KBM-7 (cell line): ENCODE measurements at regions not wholly inside any gene's neighbourhood (a gene's known extent, or its start where the extent isn't known, plus 50 kb on each side); places are given as distances from the start of the nearest gene placed in this dataset.
"Not testable (repeated sequence)": the region's sequence is repeated elsewhere in the genome, so short reads cannot be mapped to it uniquely, and the experiment has no call there.

Source experiments
- DNase-seq: peaks from one replicate; pipeline ENCODE4 v3.0.0-alpha.2; 2015
- in situ Hi-C: fragments of 300-500 bp; cut with MboI; formaldehyde crosslinking; loops from 2 replicates; pipeline ENCODE4 v1.14.3; 2020; ENCODE audit warnings: low sequenced_read_pairs, low pct_unique_long_range_greater_than_20kb, mixed read lengths

GRCh38 chr2:237229905-237230304 is 144.2 kb downstream of the COPS8 start:
- DNase-seq, result no peak
- in situ Hi-C loops, result no loop called here

DNA sequence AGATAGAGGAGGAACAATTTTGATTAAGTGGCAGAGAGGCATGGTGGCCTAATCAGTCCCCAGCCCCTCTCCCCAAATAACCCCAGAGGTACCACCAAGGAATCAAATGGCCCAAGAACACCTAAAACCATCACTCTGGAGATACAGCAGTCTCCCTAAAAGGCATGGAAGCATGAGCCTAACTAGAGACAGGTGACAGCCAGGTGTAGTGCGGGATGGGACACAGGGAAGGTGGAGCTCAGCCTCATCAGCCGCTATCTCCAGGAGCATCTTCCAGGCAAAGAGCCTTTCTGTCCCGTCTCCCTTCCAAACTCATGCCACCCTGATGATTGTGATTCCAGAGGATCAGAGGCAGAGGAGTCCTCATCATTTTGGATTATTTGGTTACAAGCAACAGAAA is 144.7 kb downstream of the COPS8 start:
- DNase-seq, result no peak
- in situ Hi-C loops, result no loop called here

- DNase-seq, result no peak
- in situ Hi-C loops, result no loop called here
These were observed 145.9 kb downstream of the COPS8 start for GRCh38 chr2:237231593-237231992.

DNA sequence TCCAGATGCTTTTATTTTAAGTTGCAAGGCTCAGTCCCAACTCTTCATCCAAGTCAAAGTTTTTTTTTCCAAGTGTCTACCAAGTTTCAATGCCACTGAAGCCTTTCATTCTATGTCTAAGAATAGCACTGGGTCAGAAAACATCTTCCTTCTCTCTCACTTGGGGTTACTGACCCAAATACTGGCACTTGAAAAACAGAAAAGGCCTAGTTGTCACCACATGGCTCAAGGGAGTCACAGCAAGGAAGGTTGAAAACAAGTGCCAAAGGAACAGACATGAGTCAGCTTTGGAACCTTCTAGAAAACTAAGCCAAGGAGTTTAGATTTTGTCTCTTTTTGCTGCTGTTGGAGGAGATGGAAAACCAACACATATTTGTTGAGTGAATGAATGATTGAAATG is 146.5 kb downstream of the COPS8 start:
- in situ Hi-C loops, result no loop called here

GRCh38 chr2:237234268-237234667 is 148.6 kb downstream of the COPS8 start:
- no peak for DNase-seq
- in situ Hi-C loops, result no loop called here

More for the DNA sequence above, 146.5 kb downstream of the COPS8 start:
- no peak for DNase-seq

GRCh38 chr2:237235383-237236095 is 149.8 kb downstream of the COPS8 start:
- in situ Hi-C loops, result no loop called here
- DNase-seq, result no peak

- in situ Hi-C loops, result no loop called here
- DNase-seq, result no peak
These were observed 150.5 kb downstream of the COPS8 start for GRCh38 chr2:237236188-237236587.

- no peak for DNase-seq
- in situ Hi-C loops, result no loop called here
These were observed 152.6 kb downstream of the COPS8 start for GRCh38 chr2:237238249-237238648.

DNA sequence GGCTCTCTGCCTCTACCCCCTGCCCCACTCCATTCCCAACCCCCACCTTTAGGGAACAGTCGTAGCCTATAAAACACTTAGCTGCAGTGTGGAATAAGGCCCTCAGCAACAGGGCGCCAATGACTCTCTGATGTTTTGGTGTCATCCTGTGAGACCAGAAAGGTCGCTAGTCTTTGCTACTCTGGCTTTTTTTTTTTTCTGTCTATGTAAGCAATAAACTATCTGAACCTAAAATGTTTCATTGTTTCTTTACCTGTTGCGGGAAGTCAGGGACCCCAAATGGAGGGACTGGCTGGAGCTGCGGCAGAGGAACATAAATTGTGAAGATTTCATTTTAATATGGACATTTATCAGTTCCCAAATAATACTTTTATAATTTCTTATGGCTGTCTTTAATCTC is 154.6 kb downstream of the COPS8 start:
- in situ Hi-C loops, result no loop called here

GRCh38 chr2:237240868-237241267 is 155.2 kb downstream of the COPS8 start:
- DNase-seq, result peak; percentile 5
- in situ Hi-C loops, result not testable (repeated sequence)

More for the DNA sequence above, 154.6 kb downstream of the COPS8 start:
- no peak for DNase-seq

- in situ Hi-C loops, result no loop called here
These were observed 156.4 kb downstream of the COPS8 start for GRCh38 chr2:237242091-237242536.

GRCh38 chr2:237243487-237243886 is 157.8 kb downstream of the COPS8 start:
- in situ Hi-C loops, result no loop called here
- DNase-seq, result no peak

More at GRCh38 chr2:237242091-237242536, 156.4 kb downstream of the COPS8 start:
- no peak for DNase-seq

DNA sequence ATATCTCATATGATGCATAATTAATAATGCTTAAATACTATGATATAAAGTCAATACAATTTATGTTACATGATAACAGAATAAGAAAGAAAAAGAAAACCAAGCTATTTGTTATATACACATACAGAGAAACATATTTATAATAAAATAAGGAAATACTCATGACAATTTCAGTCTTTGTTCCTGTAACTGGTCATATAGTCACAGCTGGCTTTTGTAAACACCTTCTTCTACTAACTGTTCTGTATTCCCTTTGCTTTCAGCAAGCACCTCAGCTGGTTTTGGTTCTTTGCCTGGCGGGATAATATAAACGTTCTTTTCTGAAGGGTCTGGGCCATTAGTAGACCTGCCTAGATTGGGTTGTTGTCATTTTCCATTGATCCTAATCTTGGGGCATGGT is 158.5 kb downstream of the COPS8 start:
- in situ Hi-C loops, result no loop called here
- no peak for DNase-seq

- no peak for DNase-seq
- in situ Hi-C loops, result no loop called here
These were observed 159.4 kb downstream of the COPS8 start for GRCh38 chr2:237244976-237245646.

DNA sequence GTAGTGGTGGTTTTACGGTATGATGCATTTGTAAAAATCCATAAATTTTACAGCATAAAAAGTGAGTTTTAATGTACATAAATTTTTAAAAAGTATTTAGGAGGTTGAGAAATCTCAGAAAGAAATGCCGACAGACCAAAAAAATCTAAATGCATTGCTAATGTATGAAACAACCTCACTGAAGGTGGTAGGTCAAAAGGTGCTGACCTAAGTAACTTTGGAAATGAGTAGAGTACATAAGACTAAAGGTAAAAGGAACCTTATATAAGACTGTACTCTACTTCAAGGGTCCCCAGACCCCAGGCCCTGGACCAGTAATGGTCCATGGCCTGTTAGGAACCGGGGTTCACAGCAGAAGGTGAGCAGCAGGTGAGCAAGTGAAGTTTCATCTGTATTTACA is 163.4 kb downstream of the COL6A3 start:
- DNase-seq, result no peak
- in situ Hi-C loops, result no loop called here

- in situ Hi-C loops, result no loop called here
- DNase-seq, result no peak
These were observed 162.0 kb downstream of the COL6A3 start for GRCh38 chr2:237251986-237252385.

DNA sequence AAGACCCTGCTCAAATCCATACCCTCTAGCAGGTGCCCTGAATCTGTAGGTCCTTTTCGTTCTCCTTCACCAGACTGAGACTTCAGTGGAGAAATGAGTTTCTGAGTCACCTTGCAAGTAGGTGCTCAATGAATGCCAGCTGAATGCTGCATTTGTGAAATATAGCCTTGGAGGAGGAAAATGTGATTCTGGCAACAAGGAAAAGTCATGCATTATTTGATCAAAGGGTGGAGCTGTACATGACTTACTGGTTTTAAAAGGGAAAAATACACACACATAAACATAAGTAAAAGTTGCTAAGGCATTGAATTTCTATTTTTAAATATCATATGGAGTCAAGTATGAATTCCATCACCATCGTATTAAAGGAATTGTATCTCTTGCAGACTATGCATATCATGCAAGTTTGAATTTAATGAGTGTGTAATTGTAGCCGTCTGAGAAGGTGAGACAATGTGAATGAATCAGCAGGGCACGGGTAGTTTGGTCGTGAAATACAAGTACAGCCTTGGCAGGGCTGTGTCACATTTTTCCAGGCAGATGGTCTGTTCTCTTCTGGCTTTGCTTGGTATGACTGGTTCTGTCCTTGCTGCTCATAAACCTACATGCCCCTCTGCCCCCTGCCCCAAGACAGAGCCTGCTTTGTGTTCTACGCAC is 160.8 kb downstream of the COL6A3 start:
- in situ Hi-C loops, result no loop called here
- no peak for DNase-seq

DNA sequence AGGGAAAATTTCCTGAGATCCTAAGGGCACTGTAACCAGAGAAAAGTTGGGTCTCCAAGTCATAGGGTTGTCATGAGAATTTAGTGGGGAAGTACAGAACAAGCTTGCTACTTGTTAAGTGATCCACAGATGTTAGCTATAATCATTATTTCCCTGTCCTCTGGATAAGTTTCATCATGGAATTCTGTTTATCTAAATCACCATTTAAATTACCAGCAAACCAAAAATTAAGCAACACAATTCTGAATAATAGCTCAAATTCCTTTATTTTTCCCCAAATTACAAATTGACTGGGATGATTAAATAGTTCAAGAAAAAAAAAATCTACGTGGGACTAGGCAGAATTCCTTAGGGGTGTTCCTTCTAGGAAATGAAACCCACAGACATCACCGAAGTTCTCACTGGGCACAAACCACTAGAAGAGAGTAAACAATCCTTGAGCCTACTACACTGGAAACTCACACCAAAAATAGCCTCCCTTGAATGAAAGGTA is 159.5 kb downstream of the COL6A3 start:
- in situ Hi-C loops, result no loop called here
- no peak for DNase-seq

DNA sequence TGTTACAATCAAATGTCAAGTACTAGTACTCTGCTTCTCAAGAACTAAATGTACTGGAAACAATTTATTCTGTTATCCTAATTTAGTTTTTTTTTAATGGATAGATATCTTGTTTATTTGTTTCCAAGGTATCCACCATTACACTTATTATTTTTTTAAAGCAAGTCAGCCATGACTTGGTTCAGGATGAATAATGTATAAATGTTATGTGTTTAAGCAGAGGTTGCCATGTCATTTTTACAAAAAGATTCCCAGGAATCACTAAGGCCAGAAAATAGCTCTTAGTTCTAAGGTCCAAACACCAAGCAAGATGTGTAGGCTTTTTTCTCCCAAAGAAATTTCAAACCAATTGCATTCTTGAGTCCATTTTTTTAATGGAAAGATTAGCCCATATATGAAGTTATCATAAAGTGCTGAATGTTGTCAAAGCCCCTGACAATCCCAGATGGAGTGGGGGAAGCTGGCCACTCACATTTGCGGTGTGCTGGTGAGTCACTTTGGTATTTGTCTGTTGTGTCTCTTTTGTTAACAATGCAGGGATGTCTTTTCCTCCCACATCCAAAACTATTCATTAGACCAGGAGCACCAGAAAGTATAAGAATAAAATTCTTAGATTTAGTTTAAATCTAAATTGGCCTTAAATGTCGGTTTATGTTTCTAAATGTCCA is 158.9 kb downstream of the COL6A3 start:
- DNase-seq, result no peak
- in situ Hi-C loops, result no loop called here

GRCh38 chr2:237256887-237257286 is 157.1 kb downstream of the COL6A3 start:
- DNase-seq, result no peak
- in situ Hi-C loops, result no loop called here
